Mesodermal cell (in vitro differentiated cells): ENCODE measurements at regions not wholly inside any gene's neighbourhood (a gene's known extent, or its start where the extent isn't known, plus 50 kb on each side); places are given as distances from the start of the nearest gene placed in this dataset.

Source experiments
- H3K27ac ChIP-seq: 2 replicates; pipeline ENCODE4 v1.7.0; 2013; ENCODE audit warnings: mild to moderate bottlenecking, low read depth, low read length, moderate library complexity; ENCODE audit not compliant: severe bottlenecking
- H3K36me3 ChIP-seq: 2 replicates; pipeline ENCODE4 v1.7.1; 2013; ENCODE audit warnings: mild to moderate bottlenecking, low read length, moderate library complexity; ENCODE audit not compliant: control insufficient read depth, insufficient read depth
- H3K4me1 ChIP-seq: one replicate; pipeline ENCODE4 v1.7.1; 2013; ENCODE audit warnings: mild to moderate bottlenecking, low read length; ENCODE audit not compliant: insufficient read depth, control insufficient read depth, poor library complexity, severe bottlenecking
- H3K4me3 ChIP-seq: 2 replicates; pipeline ENCODE4 v1.7.0; 2013; ENCODE audit warnings: low read length, control low read depth, mild to moderate bottlenecking; ENCODE audit not compliant: insufficient read depth, poor library complexity, severe bottlenecking; ENCODE audit errors: extremely low read depth
- H3K9me3 ChIP-seq: 2 replicates; pipeline ENCODE4 v1.7.1; 2013; ENCODE audit warnings: mild to moderate bottlenecking, low read length, moderate library complexity; ENCODE audit not compliant: control insufficient read depth
- WGBS, 2 experiments: methylation state at CpG; one replicate each; pipeline ENCODE4 v1.1.5; 2013; ENCODE audit warnings: missing lambda C conversion rate in 2 of 2; ENCODE audit not compliant: insufficient coverage in 2 of 2; 5-methylcytosine and 5-hydroxymethylcytosine counted together

DNA sequence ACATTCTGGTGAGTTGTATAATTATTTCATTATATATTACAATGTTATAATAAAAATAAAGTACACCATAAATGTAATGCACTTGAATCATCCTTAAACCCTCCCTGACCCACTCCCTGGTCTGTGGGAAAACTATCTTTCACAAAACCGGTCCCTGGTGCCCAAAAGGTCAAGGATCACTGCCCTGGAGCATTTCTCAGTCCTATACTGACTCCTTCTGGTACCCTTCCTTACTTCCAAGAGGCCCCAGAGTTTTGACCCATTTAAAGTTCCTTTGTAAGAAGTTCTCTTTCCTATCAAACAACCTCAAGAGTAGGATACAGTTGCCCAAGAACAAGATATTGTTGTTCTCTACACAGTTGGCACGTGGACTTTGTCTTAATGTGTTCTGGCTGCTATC lies 88.9 kb upstream of the TRPM3 start:
- Histone ChIP-seq H3K9me3 (no peaks in the 10 kb centered on the region), H3K4me1 (no peaks in the 10 kb centered on the region), H3K4me3 (no peak overlapping the region), H3K36me3 (no peaks in the 10 kb centered on the region), H3K27ac (no peak overlapping the region)
- WGBS, 2 experiments: 45 to 71% methylated on average over 2 of the region's 2 CpGs

GRCh38 chr9:71209890-71210289 lies 88.5 kb upstream of the TRPM3 start:
- no peak overlapping the region for H3K4me3 ChIP-seq
- WGBS, 2 experiments: 83 to 96% methylated on average over 4 to 6 of the region's 7 CpGs
- H3K4me1 ChIP-seq: no peaks in the 10 kb centered on the region
- no peak overlapping the region for H3K27ac ChIP-seq
- H3K36me3 ChIP-seq: no peaks in the 10 kb centered on the region
- H3K9me3 ChIP-seq: no peaks in the 10 kb centered on the region

- Histone ChIP-seq H3K4me1 (no peaks in the 10 kb centered on the region), H3K4me3 (no peak overlapping the region), H3K27ac (no peak overlapping the region), H3K9me3 (no peaks in the 10 kb centered on the region), H3K36me3 (no peaks in the 10 kb centered on the region)
Measured at GRCh38 chr9:71202931-71203330, 81.5 kb upstream of the TRPM3 start.

GRCh38 chr9:71191708-71192107 lies 70.3 kb upstream of the TRPM3 start:
- no peak overlapping the region for H3K27ac ChIP-seq
- no peak overlapping the region for H3K4me3 ChIP-seq
- no peaks in the 10 kb centered on the region for H3K4me1 ChIP-seq
- no peaks in the 10 kb centered on the region for H3K9me3 ChIP-seq
- no CpG with 5 or more reads among the region's 3 CpGs for WGBS, 2 experiments
- no peaks in the 10 kb centered on the region for H3K36me3 ChIP-seq

DNA sequence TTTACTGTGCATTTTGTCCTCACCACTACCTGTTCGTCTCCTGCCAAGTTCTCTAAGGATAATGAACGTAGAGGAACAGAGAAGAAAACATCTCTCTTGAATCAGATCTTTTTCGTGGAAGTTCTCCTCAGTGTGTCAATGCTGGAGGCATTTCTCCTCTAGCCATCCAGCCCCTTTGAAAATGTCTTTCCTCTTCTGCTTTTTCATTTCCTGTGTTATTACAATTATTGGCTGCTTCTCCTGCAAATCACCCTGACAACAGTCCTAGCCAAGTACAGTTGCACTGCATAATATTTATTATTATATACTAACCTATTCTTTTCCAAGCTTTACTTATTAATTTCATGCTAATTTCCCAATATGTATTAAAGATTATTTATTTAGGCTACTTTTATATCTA lies 61.8 kb upstream of the TRPM3 start:
- Histone ChIP-seq H3K4me3 (no peak overlapping the region), H3K9me3 (no peaks in the 10 kb centered on the region), H3K27ac (no peak overlapping the region), H3K4me1 (no peaks in the 10 kb centered on the region), H3K36me3 (no peaks in the 10 kb centered on the region)
- 79 to 91% methylated on average over 3 of the region's 3 CpGs for WGBS, 2 experiments

DNA sequence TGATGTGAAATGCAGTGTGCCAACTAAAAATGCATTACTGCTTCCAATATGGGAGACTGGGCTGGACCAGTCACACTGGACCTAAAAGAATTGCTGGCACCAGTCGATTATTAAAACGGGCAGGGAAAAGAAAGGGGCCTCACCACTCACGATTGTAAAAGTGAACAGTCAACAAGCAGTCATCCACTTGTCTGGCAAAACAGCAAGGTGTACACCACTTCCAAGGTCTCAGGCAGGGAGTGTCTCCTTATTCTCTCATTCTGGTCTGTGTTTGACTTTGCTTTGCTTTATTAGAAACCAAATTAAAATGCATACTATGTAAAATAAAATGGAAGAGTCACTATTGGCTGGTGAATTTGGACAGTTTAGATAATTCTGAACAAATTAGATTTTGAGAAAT lies 57.8 kb upstream of the TRPM3 start:
- Histone ChIP-seq H3K27ac (no peak overlapping the region), H3K36me3 (no peaks in the 10 kb centered on the region), H3K4me1 (no peaks in the 10 kb centered on the region), H3K9me3 (no peaks in the 10 kb centered on the region), H3K4me3 (no peak overlapping the region)
- 90 to 91% methylated on average over 3 of the region's 3 CpGs for WGBS, 2 experiments

DNA sequence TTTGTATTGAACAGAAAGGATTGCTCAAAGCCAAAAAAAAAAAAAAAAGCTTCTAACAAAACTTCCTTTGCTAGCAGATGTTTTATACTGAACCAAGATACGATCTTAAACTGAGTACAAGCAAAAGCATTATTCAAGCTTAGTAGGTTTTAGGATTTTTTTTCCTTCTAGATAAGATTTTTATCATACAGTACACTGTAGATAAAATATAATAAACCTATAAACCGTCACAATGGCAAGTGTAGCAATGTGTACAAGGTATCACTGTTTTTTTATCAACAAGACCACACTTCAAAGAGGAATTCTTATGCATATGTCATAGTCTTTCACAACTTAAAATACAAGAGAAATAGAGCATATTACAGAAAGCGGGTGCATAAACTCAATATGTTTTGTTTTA lies 56.5 kb upstream of the TRPM3 start:
- H3K9me3 ChIP-seq: no peaks in the 10 kb centered on the region
- no peak overlapping the region for H3K4me3 ChIP-seq
- H3K36me3 ChIP-seq: no peaks in the 10 kb centered on the region
- H3K27ac ChIP-seq: no peak overlapping the region
- H3K4me1 ChIP-seq: no peaks in the 10 kb centered on the region
- WGBS, 2 experiments: no CpG with 5 or more reads among the region's 3 CpGs

DNA sequence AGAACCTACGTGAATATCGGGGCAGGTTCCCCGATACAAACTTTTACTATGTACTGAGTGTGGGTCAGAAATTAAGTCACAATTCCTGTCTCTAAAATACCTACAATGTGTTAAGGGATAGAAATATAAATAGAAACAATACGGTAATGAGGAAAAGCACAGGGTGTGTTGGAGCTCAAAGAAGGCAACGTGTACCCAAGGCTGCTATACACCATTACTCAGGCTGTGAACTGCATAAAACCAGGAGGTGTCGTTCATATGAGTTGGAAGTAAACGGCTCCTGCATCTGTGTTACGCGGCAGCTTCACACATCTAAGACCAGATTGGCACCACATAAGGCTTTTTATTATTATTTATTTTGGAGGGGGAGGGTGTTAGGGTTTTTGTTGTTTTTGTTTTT lies 50.1 kb upstream of the TRPM3 start:
- 75 to 83% methylated on average over 2 of the region's 9 CpGs for WGBS, 2 experiments
- Histone ChIP-seq H3K4me1 (no peaks in the 10 kb centered on the region), H3K36me3 (no peaks in the 10 kb centered on the region), H3K4me3 (no peak overlapping the region), H3K27ac (no peak overlapping the region), H3K9me3 (no peaks in the 10 kb centered on the region)
